ENCODE measurements at regions not wholly inside any gene's neighbourhood (a gene's known extent, or its start where the extent isn't known, plus 50 kb on each side); places are given as distances from the start of the nearest gene placed in this dataset.

GRCh38 chr2:74735009-74735408 lies 81.0 kb downstream of the SEMA4F start:
- no peak for TF ChIP-seq GATA3 (IDR thresholded peaks at IDR 0.05; ENCODE audit: low read depth, low read length)
- no peak for TF ChIP-seq GATA2 (IDR thresholded peaks at IDR 0.05; ENCODE audit: low read depth, low read length)

- TF ChIP-seq GATA2 (IDR thresholded peaks at IDR 0.05; ENCODE audit: low read depth, low read length) (peak; percentile 85), GATA3 (IDR thresholded peaks at IDR 0.05; ENCODE audit: low read depth, low read length) (peak; percentile 65; the same call in 1 of the 2 replicates)
Observed at GRCh38 chr2:74735564-74735963, 81.5 kb downstream of the SEMA4F start.

- TF ChIP-seq GATA2 (IDR thresholded peaks at IDR 0.05; ENCODE audit: low read depth, low read length) (no peak), GATA3 (IDR thresholded peaks at IDR 0.05; ENCODE audit: low read depth, low read length) (no peak)
Observed at GRCh38 chr2:74736589-74736988, 82.5 kb downstream of the SEMA4F start.

GRCh38 chr2:74738586-74738985 lies 84.5 kb downstream of the SEMA4F start:
- no peak for TF ChIP-seq GATA2 (IDR thresholded peaks at IDR 0.05; ENCODE audit: low read depth, low read length)
- TF ChIP-seq GATA3 (IDR thresholded peaks at IDR 0.05; ENCODE audit: low read depth, low read length), result no peak

GRCh38 chr2:74739129-74739528 lies 85.1 kb downstream of the SEMA4F start:
- TF ChIP-seq GATA3 (IDR thresholded peaks at IDR 0.05; ENCODE audit: low read depth, low read length) (no peak; the same call in none of the 2 replicates), GATA2 (IDR thresholded peaks at IDR 0.05; ENCODE audit: low read depth, low read length) (peak; percentile 57)

GRCh38 chr2:74739733-74740241 lies 85.7 kb downstream of the SEMA4F start:
- TF ChIP-seq GATA2 (IDR thresholded peaks at IDR 0.05; ENCODE audit: low read depth, low read length) (no peak), GATA3 (IDR thresholded peaks at IDR 0.05; ENCODE audit: low read depth, low read length) (no peak)

- TF ChIP-seq GATA2 (IDR thresholded peaks at IDR 0.05; ENCODE audit: low read depth, low read length) (no peak), GATA3 (IDR thresholded peaks at IDR 0.05; ENCODE audit: low read depth, low read length) (no peak)
Observed at GRCh38 chr2:74740395-74740740, 86.3 kb downstream of the SEMA4F start.

GRCh38 chr2:74740741-74741431 lies 86.8 kb downstream of the SEMA4F start:
- TF ChIP-seq GATA3 (IDR thresholded peaks at IDR 0.05; ENCODE audit: low read depth, low read length), result no peak
- no peak for TF ChIP-seq GATA2 (IDR thresholded peaks at IDR 0.05; ENCODE audit: low read depth, low read length)

GRCh38 chr2:74741629-74742028 lies 87.6 kb downstream of the SEMA4F start:
- no peak for TF ChIP-seq GATA3 (IDR thresholded peaks at IDR 0.05; ENCODE audit: low read depth, low read length)
- no peak for TF ChIP-seq GATA2 (IDR thresholded peaks at IDR 0.05; ENCODE audit: low read depth, low read length)

GRCh38 chr2:74742471-74742870 lies 88.4 kb downstream of the SEMA4F start:
- TF ChIP-seq GATA2 (IDR thresholded peaks at IDR 0.05; ENCODE audit: low read depth, low read length), result no peak
- no peak for TF ChIP-seq GATA3 (IDR thresholded peaks at IDR 0.05; ENCODE audit: low read depth, low read length)

GRCh38 chr2:74743039-74743438 lies 89.0 kb downstream of the SEMA4F start:
- TF ChIP-seq GATA2 (IDR thresholded peaks at IDR 0.05; ENCODE audit: low read depth, low read length), result no peak
- no peak for TF ChIP-seq GATA3 (IDR thresholded peaks at IDR 0.05; ENCODE audit: low read depth, low read length)

GRCh38 chr2:74743778-74744177 lies 89.7 kb downstream of the SEMA4F start:
- TF ChIP-seq GATA3 (IDR thresholded peaks at IDR 0.05; ENCODE audit: low read depth, low read length) (no peak), GATA2 (IDR thresholded peaks at IDR 0.05; ENCODE audit: low read depth, low read length) (no peak)

- TF ChIP-seq GATA2 (IDR thresholded peaks at IDR 0.05; ENCODE audit: low read depth, low read length) (no peak), GATA3 (IDR thresholded peaks at IDR 0.05; ENCODE audit: low read depth, low read length) (no peak)
Observed at GRCh38 chr2:74744731-74745515, 89.0 kb upstream of the HK2 start.

- TF ChIP-seq GATA3 (IDR thresholded peaks at IDR 0.05; ENCODE audit: low read depth, low read length), result no peak
- no peak for TF ChIP-seq GATA2 (IDR thresholded peaks at IDR 0.05; ENCODE audit: low read depth, low read length)
Observed at GRCh38 chr2:74745766-74746165, 88.2 kb upstream of the HK2 start.

- TF ChIP-seq GATA3 (IDR thresholded peaks at IDR 0.05; ENCODE audit: low read depth, low read length) (no peak), GATA2 (IDR thresholded peaks at IDR 0.05; ENCODE audit: low read depth, low read length) (no peak)
Observed at GRCh38 chr2:74746480-74746879, 87.4 kb upstream of the HK2 start.

Data from SH-SY5Y (cell line).